ENCODE measurements at regions not wholly inside any gene's neighbourhood (a gene's known extent, or its start where the extent isn't known, plus 50 kb on each side); places are given as distances from the start of the nearest gene placed in this dataset.

GRCh38 chr2:65553504-65554074 is 121.2 kb upstream of the SPRED2 start (continued):
- TF ChIP-seq CHD7 (IDR thresholded peaks at IDR 0.05; ENCODE audit: insufficient replicate concordance, low read length) (no peak), TCF12 (IDR thresholded peaks at IDR 0.05; ENCODE audit: low read depth, low read length) (no peak), POU5F1 (IDR thresholded peaks at IDR 0.05; ENCODE audit: low read depth, low read length) (no peak), E2F6 (IDR thresholded peaks at IDR 0.05) (no peak), BACH1 (IDR thresholded peaks at IDR 0.05; ENCODE audit: low read length) (no peak), SRF (IDR thresholded peaks at IDR 0.05; ENCODE audit: low read depth, low read length) (no peak), MAX (IDR thresholded peaks at IDR 0.05) (no peak), JUND (IDR thresholded peaks at IDR 0.05; ENCODE audit: low read length) (no peak), SP2 (IDR thresholded peaks at IDR 0.05; ENCODE audit: low read length) (no peak)
